IMR-90 (cell line): ENCODE measurements at regions not wholly inside any gene's neighbourhood (a gene's known extent, or its start where the extent isn't known, plus 50 kb on each side); places are given as distances from the start of the nearest gene placed in this dataset.

Experiments used
- BHLHE40 ChIP-seq: fragments of 150-350 bp; IDR thresholded peaks from 2 replicates; pipeline ENCODE4 v1.6.1; 2016; ENCODE audit warnings: mild to moderate bottlenecking, low read depth, low read length
- CEBPB ChIP-seq: IDR thresholded peaks from 2 replicates; pipeline ENCODE4 v1.6.1; 2012; ENCODE audit warnings: low read depth, low read length, improper control_type of control experiment
- CHD1 ChIP-seq: IDR thresholded peaks from 2 replicates; pipeline ENCODE4 v1.6.1; 2012; ENCODE audit warnings: low read depth, low read length, improper control_type of control experiment
- MAFK ChIP-seq: IDR thresholded peaks from 2 replicates; pipeline ENCODE4 v1.6.1; 2012; ENCODE audit warnings: low read depth, low read length, improper control_type of control experiment
- MAZ ChIP-seq: IDR thresholded peaks from 2 replicates; pipeline ENCODE4 v1.6.1; 2012; ENCODE audit warnings: low read depth, mild to moderate bottlenecking, low read length, improper control_type of control experiment, moderate library complexity, borderline replicate concordance
- MXI1 ChIP-seq: IDR thresholded peaks from 2 replicates; pipeline ENCODE4 v1.6.1; 2012; ENCODE audit warnings: low read depth, mild to moderate bottlenecking, low read length, moderate library complexity, borderline replicate concordance
- NFE2L2 ChIP-seq: fragments of 150-350 bp; IDR thresholded peaks from 2 replicates; pipeline ENCODE4 v1.6.1; 2016; ENCODE audit warnings: low read depth, mild to moderate bottlenecking, low read length
- POLR2A ChIP-seq: IDR thresholded peaks from 2 replicates; pipeline ENCODE4 v1.6.1; 2012; ENCODE audit warnings: mild to moderate bottlenecking, low read depth, low read length
- RAD21 ChIP-seq: IDR thresholded peaks from 2 replicates; pipeline ENCODE4 v1.6.1; 2012; ENCODE audit warnings: low read length, improper control_type of control experiment
- RCOR1 ChIP-seq: IDR thresholded peaks from 2 replicates; pipeline ENCODE4 v1.6.1; 2012; ENCODE audit warnings: mild to moderate bottlenecking, low read length, improper control_type of control experiment; ENCODE audit not compliant: insufficient replicate concordance
- RFX5 ChIP-seq: IDR thresholded peaks from 2 replicates; pipeline ENCODE4 v1.8.0; 2012; ENCODE audit warnings: low read depth, mild to moderate bottlenecking, low read length, moderate library complexity
- SMC3 ChIP-seq: fragments of 150-350 bp; IDR thresholded peaks from 2 replicates; pipeline ENCODE4 v1.6.1; 2016; ENCODE audit warnings: low read depth, mild to moderate bottlenecking, antibody characterized with exemption, low read length, moderate library complexity
- TF ChIP-seq, protein P1 (sequence below): conservative IDR thresholded peaks from 2 replicates; pipeline ENCODE4 v1.5.1; 2012; ENCODE audit warnings: mild to moderate bottlenecking, low read depth, low read length, improper control_type of control experiment
- TF ChIP-seq, protein P2 (sequence below): fragments of 150-350 bp; IDR thresholded peaks from 2 replicates; pipeline ENCODE4 v1.6.1; 2017; ENCODE audit warnings: mild to moderate bottlenecking, antibody characterized with exemption, low read length, low read depth

DNA sequence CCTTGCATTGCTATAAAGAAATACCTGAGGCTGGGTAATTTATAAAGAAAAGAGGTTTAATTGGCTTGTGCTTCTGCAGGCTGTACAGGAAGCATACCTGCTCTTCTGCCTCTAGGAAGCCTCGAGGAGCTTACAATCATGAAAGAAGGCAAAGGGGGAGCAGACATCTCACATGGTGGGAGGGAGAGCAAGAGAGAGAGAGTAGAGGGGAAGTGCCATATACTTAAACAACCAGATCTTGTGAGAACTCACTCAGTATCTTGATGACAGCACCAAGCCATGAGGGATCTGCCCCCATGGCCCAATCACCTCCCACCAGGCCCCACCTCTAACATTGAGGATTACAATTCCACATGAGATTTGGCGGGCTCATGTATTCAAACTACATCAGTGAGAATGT lies 79.1 kb upstream of the HECW1 start:
- TF ChIP-seq, protein P1, sequence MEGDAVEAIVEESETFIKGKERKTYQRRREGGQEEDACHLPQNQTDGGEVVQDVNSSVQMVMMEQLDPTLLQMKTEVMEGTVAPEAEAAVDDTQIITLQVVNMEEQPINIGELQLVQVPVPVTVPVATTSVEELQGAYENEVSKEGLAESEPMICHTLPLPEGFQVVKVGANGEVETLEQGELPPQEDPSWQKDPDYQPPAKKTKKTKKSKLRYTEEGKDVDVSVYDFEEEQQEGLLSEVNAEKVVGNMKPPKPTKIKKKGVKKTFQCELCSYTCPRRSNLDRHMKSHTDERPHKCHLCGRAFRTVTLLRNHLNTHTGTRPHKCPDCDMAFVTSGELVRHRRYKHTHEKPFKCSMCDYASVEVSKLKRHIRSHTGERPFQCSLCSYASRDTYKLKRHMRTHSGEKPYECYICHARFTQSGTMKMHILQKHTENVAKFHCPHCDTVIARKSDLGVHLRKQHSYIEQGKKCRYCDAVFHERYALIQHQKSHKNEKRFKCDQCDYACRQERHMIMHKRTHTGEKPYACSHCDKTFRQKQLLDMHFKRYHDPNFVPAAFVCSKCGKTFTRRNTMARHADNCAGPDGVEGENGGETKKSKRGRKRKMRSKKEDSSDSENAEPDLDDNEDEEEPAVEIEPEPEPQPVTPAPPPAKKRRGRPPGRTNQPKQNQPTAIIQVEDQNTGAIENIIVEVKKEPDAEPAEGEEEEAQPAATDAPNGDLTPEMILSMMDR, result no peak
- TF ChIP-seq RAD21, result no peak
- TF ChIP-seq POLR2A, result no peak
- no peak for TF ChIP-seq RFX5
- no peak for TF ChIP-seq CEBPB
- TF ChIP-seq, protein P2, sequence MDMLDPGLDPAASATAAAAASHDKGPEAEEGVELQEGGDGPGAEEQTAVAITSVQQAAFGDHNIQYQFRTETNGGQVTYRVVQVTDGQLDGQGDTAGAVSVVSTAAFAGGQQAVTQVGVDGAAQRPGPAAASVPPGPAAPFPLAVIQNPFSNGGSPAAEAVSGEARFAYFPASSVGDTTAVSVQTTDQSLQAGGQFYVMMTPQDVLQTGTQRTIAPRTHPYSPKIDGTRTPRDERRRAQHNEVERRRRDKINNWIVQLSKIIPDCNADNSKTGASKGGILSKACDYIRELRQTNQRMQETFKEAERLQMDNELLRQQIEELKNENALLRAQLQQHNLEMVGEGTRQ, result no peak
- TF ChIP-seq SMC3, result no peak
- no peak for TF ChIP-seq BHLHE40
- no peak for TF ChIP-seq CHD1
- TF ChIP-seq RCOR1, result no peak
- TF ChIP-seq MXI1, result no peak
- no peak for TF ChIP-seq MAZ
- TF ChIP-seq NFE2L2, result no peak
- TF ChIP-seq MAFK, result no peak
